HG03103 (cell line): ENCODE measurements at regions not wholly inside any gene's neighbourhood (a gene's known extent, or its start where the extent isn't known, plus 50 kb on each side); places are given as distances from the start of the nearest gene placed in this dataset.
"Not testable (repeated sequence)": the region's sequence is repeated elsewhere in the genome, so short reads cannot be mapped to it uniquely, and the experiment has no call there.

Experiments
- ATAC-seq: cut with Tn5 transposase; IDR thresholded peaks from one replicate; pipeline ENCODE4 v1.9.1; 2021; ENCODE audit warnings: low read depth; ENCODE audit not compliant: unreplicated experiment

- no peak for ATAC-seq
Measured at GRCh38 chr14:45990252-45990651, 661.3 kb downstream of the RPL10L start.

GRCh38 chr14:45976001-45976400 is 675.6 kb downstream of the RPL10L start:
- ATAC-seq, result no peak

- ATAC-seq, result no peak
Measured at GRCh38 chr14:45972416-45972815, 679.2 kb downstream of the RPL10L start.

GRCh38 chr14:45970621-45971020 is 681.0 kb downstream of the RPL10L start:
- no peak for ATAC-seq

GRCh38 chr14:45968037-45968436 is 683.5 kb downstream of the RPL10L start:
- ATAC-seq, result no peak

- ATAC-seq, result no peak
Measured at GRCh38 chr14:45949479-45949878, 696.5 kb upstream of the MIS18BP1 start.

GRCh38 chr14:45947830-45948229 is 694.8 kb upstream of the MIS18BP1 start:
- ATAC-seq, result no peak

- no peak for ATAC-seq
Measured at GRCh38 chr14:45946251-45946650, 693.2 kb upstream of the MIS18BP1 start.

- ATAC-seq, result no peak
Measured at GRCh38 chr14:45940318-45940717, 687.3 kb upstream of the MIS18BP1 start.

GRCh38 chr14:45939572-45939971 is 686.6 kb upstream of the MIS18BP1 start:
- ATAC-seq, result no peak

GRCh38 chr14:45919995-45920394 is 667.0 kb upstream of the MIS18BP1 start:
- not testable (repeated sequence) for ATAC-seq

- ATAC-seq, result no peak
Measured at GRCh38 chr14:45916340-45916953, 663.4 kb upstream of the MIS18BP1 start.

GRCh38 chr14:45907782-45908181 is 654.8 kb upstream of the MIS18BP1 start:
- no peak for ATAC-seq

- ATAC-seq, result no peak
Measured at GRCh38 chr14:45906257-45906656, 653.3 kb upstream of the MIS18BP1 start.

- no peak for ATAC-seq
Measured at GRCh38 chr14:45905672-45906071, 652.7 kb upstream of the MIS18BP1 start.

- no peak for ATAC-seq
Measured at GRCh38 chr14:45904314-45904713, 651.3 kb upstream of the MIS18BP1 start.

GRCh38 chr14:45902241-45902640 is 649.2 kb upstream of the MIS18BP1 start:
- no peak for ATAC-seq

GRCh38 chr14:45897439-45897838 is 644.4 kb upstream of the MIS18BP1 start:
- ATAC-seq, result no peak

- no peak for ATAC-seq
Measured at GRCh38 chr14:45893127-45893526, 640.1 kb upstream of the MIS18BP1 start.

GRCh38 chr14:45891417-45892080 is 638.5 kb upstream of the MIS18BP1 start:
- no peak for ATAC-seq

GRCh38 chr14:45888766-45889285 is 635.8 kb upstream of the MIS18BP1 start:
- ATAC-seq, result not testable (repeated sequence)

GRCh38 chr14:45877981-45878380 is 625.0 kb upstream of the MIS18BP1 start:
- no peak for ATAC-seq
